C4-2B (cell line): ENCODE measurements at regions not wholly inside any gene's neighbourhood (a gene's known extent, or its start where the extent isn't known, plus 50 kb on each side); places are given as distances from the start of the nearest gene placed in this dataset.

Experiments
- CTCF ChIP-seq: fragments of 450-650 bp; conservative IDR thresholded peaks from 2 replicates; pipeline ENCODE4 v1.5.1; 2017; ENCODE audit warnings: mild to moderate bottlenecking
- ZFX ChIP-seq: fragments of 450-650 bp; IDR thresholded peaks from 2 replicates; pipeline ENCODE4 v1.6.1; 2017

GRCh38 chr3:187507266-187507665, 139.1 kb downstream of the RTP4 start:
- TF ChIP-seq CTCF = no peak
- no peak for TF ChIP-seq ZFX
